ENCODE measurements at regions not wholly inside any gene's neighbourhood (a gene's known extent, or its start where the extent isn't known, plus 50 kb on each side); places are given as distances from the start of the nearest gene placed in this dataset.

GRCh38 chr1:91148641-91149069 lies 126.8 kb upstream of the ZNF644 start:
- no peak for DNase-seq (ENCODE audit: low read depth)

GRCh38 chr1:91141858-91142257 lies 120.0 kb upstream of the ZNF644 start:
- DNase-seq (ENCODE audit: low read depth) = no peak

- DNase-seq (ENCODE audit: low read depth) = no peak
Observed at GRCh38 chr1:91138959-91139358, 117.1 kb upstream of the ZNF644 start.

- no peak for DNase-seq (ENCODE audit: low read depth)
Observed at GRCh38 chr1:91137173-91137852, 115.5 kb upstream of the ZNF644 start.

- DNase-seq (ENCODE audit: low read depth) = no peak
Observed at GRCh38 chr1:91135799-91136198, 114.0 kb upstream of the ZNF644 start.

GRCh38 chr1:91133248-91133647 lies 111.4 kb upstream of the ZNF644 start:
- no peak for DNase-seq (ENCODE audit: low read depth)

GRCh38 chr1:91130256-91130985 lies 108.6 kb upstream of the ZNF644 start:
- no peak for DNase-seq (ENCODE audit: low read depth)

GRCh38 chr1:91129458-91129857 lies 107.6 kb upstream of the ZNF644 start:
- no peak for DNase-seq (ENCODE audit: low read depth)

- no peak for DNase-seq (ENCODE audit: low read depth)
Observed at GRCh38 chr1:91129017-91129416, 107.2 kb upstream of the ZNF644 start.

GRCh38 chr1:91124989-91125417 lies 103.2 kb upstream of the ZNF644 start:
- DNase-seq (ENCODE audit: low read depth) = no peak

- no peak for DNase-seq (ENCODE audit: low read depth)
Observed at GRCh38 chr1:91124290-91124985, 102.6 kb upstream of the ZNF644 start.

- DNase-seq (ENCODE audit: low read depth) = no peak
Observed at GRCh38 chr1:91123773-91124172, 101.9 kb upstream of the ZNF644 start.

GRCh38 chr1:91123319-91123718 lies 101.5 kb upstream of the ZNF644 start:
- DNase-seq (ENCODE audit: low read depth) = no peak

GRCh38 chr1:91122106-91122717 lies 100.4 kb upstream of the ZNF644 start:
- DNase-seq (ENCODE audit: low read depth) = no peak

GRCh38 chr1:91121366-91121765 lies 99.5 kb upstream of the ZNF644 start:
- DNase-seq (ENCODE audit: low read depth) = no peak

GRCh38 chr1:91120936-91121335 lies 99.1 kb upstream of the ZNF644 start:
- DNase-seq (ENCODE audit: low read depth) = no peak

GRCh38 chr1:91120421-91120820 lies 98.6 kb upstream of the ZNF644 start:
- DNase-seq (ENCODE audit: low read depth) = no peak

GRCh38 chr1:91104712-91105111 lies 82.9 kb upstream of the ZNF644 start:
- no peak for DNase-seq (ENCODE audit: low read depth)

GRCh38 chr1:91101328-91101727 lies 79.5 kb upstream of the ZNF644 start:
- no peak for DNase-seq (ENCODE audit: low read depth)

- no peak for DNase-seq (ENCODE audit: low read depth)
Observed at GRCh38 chr1:91099746-91100621, 78.1 kb upstream of the ZNF644 start.

- DNase-seq (ENCODE audit: low read depth) = no peak
Observed at GRCh38 chr1:91098299-91098906, 76.6 kb upstream of the ZNF644 start.

Measured in amniotic epithelial cell (primary cell).